K562 (cell line): ENCODE measurements at regions not wholly inside any gene's neighbourhood (a gene's known extent, or its start where the extent isn't known, plus 50 kb on each side); places are given as distances from the start of the nearest gene placed in this dataset.

Experiments used
- ATAC-seq: fragments of 200-7000 bp; cut with Tn5 transposase; 3 replicates; pipeline ENCODE4 v1.9.1; 2020; ENCODE audit warnings: moderate library complexity
- BruUV-seq: library from RNA; stranded (reverse); fragments of 400-500 nt; replicated peaks from 2 replicates; lab custom pipeline; 2021; lab: Mats Ljungman, UMichigan
- CTCF ChIA-PET: fragments of 300-600 bp; formaldehyde crosslinking; extraction: SDS; loops from one replicate; lab custom pipeline; 2021; ENCODE audit warnings: low intra/inter-chr PET ratio; lab: Yijun Ruan, JAX
- POLR2A ChIA-PET: fragments of 300-600, 350-650 bp; sonication (Branson Sonifier 250); formaldehyde crosslinking; extraction: SDS; loops from one replicate; lab custom pipeline; 2021; ENCODE audit warnings: antibody characterized with exemption, inconsistent platforms; lab: Yijun Ruan, JAX
- DNase-seq, 4 experiments: peaks; one replicate each; pipeline versions ENCODE4 v3.0.0 to v3.0.0-alpha.2; 2011 to 2018; ENCODE audit warnings: low spot score in 3 of 4, mixed read lengths in 3 of 4; ENCODE audit errors: extremely low read depth in 1 of 4
- FAIRE-seq: peaks from 2 replicates; lab custom pipeline; 2011; peaks lifted over from hg19 to GRCh38; lab: Jason Lieb, UNC
- H2AFZ ChIP-seq: 2 replicates; pipeline ENCODE4 v1.6.0; 2011; ENCODE audit warnings: low read depth, low read length, control low read depth, inconsistent platforms
- H3K27ac ChIP-seq: fragments of 200-600 bp; 3 replicates; pipeline ENCODE4 v1.8.0; 2011; ENCODE audit warnings: low read depth, mild to moderate bottlenecking, control low read depth, inconsistent platforms, low read length, moderate library complexity, mixed read lengths; ENCODE audit errors: extremely low read depth
- H3K27me3 ChIP-seq, 2 experiments: fragments of 300-600 bp in 1 of 2; 2 replicates in 1 of 2; 3 replicates in 1 of 2; pipeline versions ENCODE4 v1.6.0 to v1.8.0; 2011; ENCODE audit warnings: inconsistent platforms in 2 of 2, low read length in 2 of 2, mild to moderate bottlenecking in 1 of 2, mixed read lengths in 1 of 2, moderate library complexity in 1 of 2; ENCODE audit not compliant: control insufficient read depth in 2 of 2, insufficient read depth in 2 of 2
- H3K36me3 ChIP-seq: fragments of 300-600 bp; 3 replicates; pipeline ENCODE4 v1.8.0; 2011; ENCODE audit warnings: mild to moderate bottlenecking, low read length, inconsistent platforms; ENCODE audit not compliant: control insufficient read depth, insufficient read depth
- H3K4me1 ChIP-seq, 2 experiments: fragments of 200-600 bp in 1 of 2; replicated peaks in 1 of 2; 2 replicates in 1 of 2; 3 replicates in 1 of 2; pipeline versions ENCODE4 v1.5.1 to v1.8.0; 2011; ENCODE audit warnings: inconsistent platforms in 2 of 2, low read length in 2 of 2, mild to moderate bottlenecking in 1 of 2, mixed read lengths in 1 of 2, moderate library complexity in 1 of 2; ENCODE audit not compliant: control insufficient read depth in 2 of 2, insufficient read depth in 2 of 2
- H3K4me2 ChIP-seq: 2 replicates; pipeline ENCODE4 v1.6.1; 2011; ENCODE audit warnings: low read length, control low read depth, inconsistent platforms, mixed read lengths; ENCODE audit not compliant: insufficient read depth
- H3K4me3 ChIP-seq: fragments of 200-600 bp; sonication (generic), shearing (Covaris generic); 2 replicates; pipeline ENCODE4 v1.5.1; 2016; ENCODE audit warnings: control low read depth, inconsistent platforms
- H3K79me2 ChIP-seq: fragments of 200-600 bp; 3 replicates; pipeline ENCODE4 v1.8.0; 2011; ENCODE audit warnings: low read length, inconsistent platforms; ENCODE audit not compliant: control insufficient read depth, insufficient read depth
- H3K9ac ChIP-seq, 2 experiments: 2 replicates each; pipeline versions ENCODE4 v1.6.0 to v1.6.1; 2011; ENCODE audit warnings: low read depth in 2 of 2, low read length in 2 of 2, control low read depth in 1 of 2, inconsistent platforms in 1 of 2, mild to moderate bottlenecking in 1 of 2, mixed read lengths in 1 of 2; ENCODE audit not compliant: insufficient read depth in 1 of 2
- H3K9me1 ChIP-seq: one replicate; pipeline ENCODE4 v1.6.0; 2011; ENCODE audit warnings: inconsistent platforms, mild to moderate bottlenecking, low read length, moderate library complexity; ENCODE audit not compliant: control insufficient read depth, insufficient read depth
- H3K9me3 ChIP-seq: replicated peaks from 2 replicates; pipeline ENCODE4 v1.5.1; 2011; ENCODE audit warnings: low read depth, low read length, inconsistent platforms; ENCODE audit not compliant: control insufficient read depth, insufficient read depth
- H4K20me1 ChIP-seq: replicated peaks from 2 replicates; pipeline ENCODE4 v1.6.1; 2011; ENCODE audit warnings: low read length, inconsistent platforms, mixed read lengths; ENCODE audit not compliant: control insufficient read depth, insufficient read depth
- BACH1 ChIP-seq: fragments of 200-800 bp; sonication (Bioruptor generic); IDR thresholded peaks from 2 replicates; pipeline ENCODE4 v1.6.1; 2016; ENCODE audit warnings: missing genetic modification characterization, missing compliant biosample characterization
- CBX1 ChIP-seq: sonication (generic); IDR thresholded peaks from 2 replicates; pipeline ENCODE4 v1.6.1; 2016; ENCODE audit warnings: antibody characterized with exemption, low read depth, mild to moderate bottlenecking
- CBX2 ChIP-seq: fragments of 200-600 bp; sonication (generic); IDR thresholded peaks from one replicate; pipeline ENCODE4 v1.6.1; 2012; ENCODE audit warnings: mild to moderate bottlenecking, low read length, inconsistent platforms; ENCODE audit not compliant: insufficient read depth, poor library complexity, severe bottlenecking
- CREM ChIP-seq: IDR thresholded peaks from 2 replicates; pipeline ENCODE4 v1.6.1; 2014; ENCODE audit warnings: antibody characterized with exemption, low read depth
- E2F5 ChIP-seq: sonication (generic); formaldehyde crosslinking; IDR thresholded peaks from 2 replicates; pipeline ENCODE4 v1.8.0; 2022; ENCODE audit warnings: mild to moderate bottlenecking, missing genetic modification reagents
- EZH2 ChIP-seq: IDR thresholded peaks from 2 replicates; pipeline ENCODE4 v1.6.1; 2012; ENCODE audit warnings: low read depth, mild to moderate bottlenecking, inconsistent platforms, low read length, borderline replicate concordance
- NR2F6 ChIP-seq: fragments of 450-650 bp; formaldehyde crosslinking; IDR thresholded peaks from 2 replicates; pipeline ENCODE4 v1.4.0; 2020; ENCODE audit warnings: mild to moderate bottlenecking
- PCBP2 ChIP-seq: fragments of 200-400 bp; formaldehyde crosslinking; IDR thresholded peaks from 2 replicates; pipeline ENCODE4 v1.6.1; 2018; ENCODE audit warnings: low read length, low read depth, mild to moderate bottlenecking, moderate library complexity; ENCODE audit not compliant: poor library complexity, severe bottlenecking
- PRPF4 ChIP-seq: fragments of 200-400 bp; formaldehyde crosslinking; IDR thresholded peaks from one replicate; pipeline ENCODE4 v1.6.1; 2017; ENCODE audit warnings: low read length, low read depth, mild to moderate bottlenecking; ENCODE audit not compliant: insufficient read depth, poor library complexity, severe bottlenecking
- SAFB2 ChIP-seq: fragments of 200-400 bp; formaldehyde crosslinking; IDR thresholded peaks from 2 replicates; pipeline ENCODE4 v1.6.1; 2018; ENCODE audit warnings: borderline replicate concordance, low read length, low read depth, moderate library complexity; ENCODE audit not compliant: severe bottlenecking
- SMAD1 ChIP-seq: fragments of 150-350 bp; IDR thresholded peaks from 2 replicates; pipeline ENCODE4 v1.6.1; 2014; ENCODE audit warnings: low read length, low read depth; ENCODE audit not compliant: partially characterized antibody
- STAG1 ChIP-seq: sonication (generic); formaldehyde crosslinking; IDR thresholded peaks from 2 replicates; pipeline ENCODE4 v1.5.0; 2020; ENCODE audit warnings: missing genetic modification reagents, borderline replicate concordance
- TEAD1 ChIP-seq, 2 experiments: fragments of 450-650 bp in 1 of 2; sonication (generic) in 1 of 2; formaldehyde crosslinking; IDR thresholded peaks; 2 replicates each; pipeline versions ENCODE4 v1.4.0 to v1.8.0; 2020 to 2022; ENCODE audit warnings: mild to moderate bottlenecking in 2 of 2, missing genetic modification reagents in 1 of 2
- TOE1 ChIP-seq, 2 experiments: fragments of 450-650 bp in 1 of 2; sonication (generic) in 1 of 2; formaldehyde crosslinking in 1 of 2; IDR thresholded peaks; 2 replicates each; pipeline versions ENCODE4 v1.7.1 to v1.8.0; 2016 to 2022; ENCODE audit warnings: borderline replicate concordance in 2 of 2, mild to moderate bottlenecking in 2 of 2, antibody characterized with exemption in 1 of 2, inconsistent platforms in 1 of 2, low read depth in 1 of 2, missing genetic modification reagents in 1 of 2, moderate library complexity in 1 of 2
- ZBTB1 ChIP-seq: sonication (generic); formaldehyde crosslinking; IDR thresholded peaks from 2 replicates; pipeline ENCODE4 v1.8.1; 2023; ENCODE audit warnings: missing genetic modification reagents, low read depth, mild to moderate bottlenecking, borderline replicate concordance
- ZNF431 ChIP-seq: sonication (generic); formaldehyde crosslinking; IDR thresholded peaks from 2 replicates; pipeline ENCODE4 v1.8.0; 2022; ENCODE audit warnings: mild to moderate bottlenecking, missing genetic modification reagents
- ZNF76 ChIP-seq: fragments of 250-450 bp; sonication (Bioruptor Pico); IDR thresholded peaks from 2 replicates; pipeline ENCODE4 v1.4.0; 2020; ENCODE audit warnings: mild to moderate bottlenecking, moderate library complexity, borderline replicate concordance
- ZNF764 ChIP-seq: fragments of 250-450 bp; sonication (Bioruptor Pico); IDR thresholded peaks from 2 replicates; pipeline ENCODE4 v1.4.0; 2020; ENCODE audit warnings: low read depth, mild to moderate bottlenecking, moderate library complexity
- WGBS: fragments of 100-300 bp; shearing (Covaris generic); methylation state at CpG from one replicate; pipeline ENCODE4 v1.1.6; 2016; ENCODE audit warnings: low coverage, mixed read lengths; ENCODE audit not compliant: insufficient coverage; ENCODE audit errors: missing lambda C conversion rate; 5-methylcytosine and 5-hydroxymethylcytosine counted together
- in situ Hi-C: fragments of 300-500 bp; cut with MboI; formaldehyde crosslinking; loops from 4 replicates; pipeline ENCODE4 v1.15.0; 2018; ENCODE audit warnings: inconsistent platforms, mixed read lengths
- intact Hi-C: fragments of 100-400 bp; cut with micrococcal nuclease; formaldehyde crosslinking; loops from 2 replicates; pipeline ENCODE4 v1.14.2; 2022
- TF ChIP-seq, protein P1 (sequence below): fragments of 250-450 bp; sonication (Bioruptor Pico); IDR thresholded peaks from 2 replicates; pipeline ENCODE4 v1.5.0; 2021
- TF ChIP-seq, protein P2 (sequence below): IDR thresholded peaks from 2 replicates; pipeline ENCODE4 v1.6.1; 2014; ENCODE audit warnings: antibody characterized with exemption

DNA sequence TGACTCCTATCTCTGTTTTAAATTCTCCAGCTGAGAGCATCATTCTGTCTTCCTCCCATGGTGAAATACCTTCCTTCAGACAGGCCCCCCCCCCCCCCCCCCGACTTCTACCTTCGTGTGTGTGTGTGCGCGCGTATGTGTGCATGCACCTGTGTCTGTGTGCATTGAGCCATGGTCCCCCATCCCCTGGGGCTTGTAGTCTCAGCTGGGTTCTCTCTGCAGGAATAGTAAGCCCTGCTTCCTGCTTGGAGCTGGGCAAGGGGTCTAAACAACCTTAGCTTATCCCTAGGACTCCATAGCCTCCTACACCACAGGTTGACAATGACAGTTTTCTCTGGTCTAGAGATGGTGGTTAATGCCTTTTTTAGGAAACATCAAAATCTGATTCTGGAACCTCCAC lies 427.5 kb upstream of the KLHL29 start:
- in situ Hi-C loops: no loop called here
- H3K27me3 ChIP-seq: no peaks in the 10 kb centered on the region
- no peak overlapping the region for H3K4me3 ChIP-seq
- no peak overlapping the region for H3K9ac ChIP-seq
- TF ChIP-seq SMAD1 (no peak), CBX2 (no peak), E2F5 (CRISPR knock-in tag) (no peak), ZNF764 (no peak), PRPF4 (no peak), CBX1 (no peak), TOE1 (IDR thresholded peaks at IDR 0.05; ENCODE audit: borderline replicate concordance) (no peak), TOE1 (CRISPR knock-in tag; IDR thresholded peaks at IDR 0.05; ENCODE audit: borderline replicate concordance, low read depth) (no peak), CREM (no peak), EZH2 (no peak), SAFB2 (no peak), NR2F6 (no peak), TEAD1 (CRISPR knock-in tag; IDR thresholded peaks at IDR 0.05) (no peak), ZNF76 (CRISPR knock-in tag) (no peak), PCBP2 (no peak), BACH1 (tag) (no peak), ZNF431 (no peak), STAG1 (CRISPR knock-in tag) (no peak), ZBTB1 (CRISPR knock-in tag) (no peak)
- TF ChIP-seq, protein P1, sequence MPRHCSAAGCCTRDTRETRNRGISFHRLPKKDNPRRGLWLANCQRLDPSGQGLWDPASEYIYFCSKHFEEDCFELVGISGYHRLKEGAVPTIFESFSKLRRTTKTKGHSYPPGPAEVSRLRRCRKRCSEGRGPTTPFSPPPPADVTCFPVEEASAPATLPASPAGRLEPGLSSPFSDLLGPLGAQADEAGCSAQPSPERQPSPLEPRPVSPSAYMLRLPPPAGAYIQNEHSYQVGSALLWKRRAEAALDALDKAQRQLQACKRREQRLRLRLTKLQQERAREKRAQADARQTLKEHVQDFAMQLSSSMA (CRISPR knock-in tag): no peak
- TF ChIP-seq, protein P2, sequence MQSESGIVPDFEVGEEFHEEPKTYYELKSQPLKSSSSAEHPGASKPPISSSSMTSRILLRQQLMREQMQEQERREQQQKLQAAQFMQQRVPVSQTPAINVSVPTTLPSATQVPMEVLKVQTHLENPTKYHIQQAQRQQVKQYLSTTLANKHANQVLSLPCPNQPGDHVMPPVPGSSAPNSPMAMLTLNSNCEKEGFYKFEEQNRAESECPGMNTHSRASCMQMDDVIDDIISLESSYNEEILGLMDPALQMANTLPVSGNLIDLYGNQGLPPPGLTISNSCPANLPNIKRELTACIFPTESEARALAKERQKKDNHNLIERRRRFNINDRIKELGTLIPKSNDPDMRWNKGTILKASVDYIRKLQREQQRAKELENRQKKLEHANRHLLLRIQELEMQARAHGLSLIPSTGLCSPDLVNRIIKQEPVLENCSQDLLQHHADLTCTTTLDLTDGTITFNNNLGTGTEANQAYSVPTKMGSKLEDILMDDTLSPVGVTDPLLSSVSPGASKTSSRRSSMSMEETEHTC: no peak
- TF ChIP-seq, all 486 proteins: peak for 0
- CTCF ChIA-PET: no interaction called here
- DNase-seq (no peak), ATAC-seq (no peak), FAIRE-seq (no peak)
- no peaks in the 10 kb centered on the region for H3K79me2 ChIP-seq
- H3K4me1 ChIP-seq: no peaks in the 10 kb centered on the region
- no peaks in the 10 kb centered on the region for H3K9me1 ChIP-seq
- POLR2A ChIA-PET: no interaction called here
- H4K20me1 ChIP-seq: no peaks in the 10 kb centered on the region
- no TSS peak for BruUV-seq
- intact Hi-C loops: no loop called here
- H3K9me3 ChIP-seq: no peaks in the 10 kb centered on the region
- no peak overlapping the region for H2AFZ ChIP-seq
- no peaks in the 10 kb centered on the region for H3K36me3 ChIP-seq
- whole genome bisulfite sequencing: no CpG with 5 or more reads among the region's 5 CpGs
- H3K4me2 ChIP-seq: no peak overlapping the region
- no peak overlapping the region for H3K27ac ChIP-seq
